NOMO-1 treated with dmso at 0.1 percent for 144 hours (cell line): ENCODE measurements at regions not wholly inside any gene's neighbourhood (a gene's known extent, or its start where the extent isn't known, plus 50 kb on each side); places are given as distances from the start of the nearest gene placed in this dataset.
"Not testable (repeated sequence)": the region's sequence is repeated elsewhere in the genome, so short reads cannot be mapped to it uniquely, and the experiment has no call there.

Experiments
- DNase-seq: peaks from one replicate; lab custom pipeline; 2025; ENCODE audit not compliant: unreplicated experiment; lab: John Stamatoyannopoulos, UW

DNA sequence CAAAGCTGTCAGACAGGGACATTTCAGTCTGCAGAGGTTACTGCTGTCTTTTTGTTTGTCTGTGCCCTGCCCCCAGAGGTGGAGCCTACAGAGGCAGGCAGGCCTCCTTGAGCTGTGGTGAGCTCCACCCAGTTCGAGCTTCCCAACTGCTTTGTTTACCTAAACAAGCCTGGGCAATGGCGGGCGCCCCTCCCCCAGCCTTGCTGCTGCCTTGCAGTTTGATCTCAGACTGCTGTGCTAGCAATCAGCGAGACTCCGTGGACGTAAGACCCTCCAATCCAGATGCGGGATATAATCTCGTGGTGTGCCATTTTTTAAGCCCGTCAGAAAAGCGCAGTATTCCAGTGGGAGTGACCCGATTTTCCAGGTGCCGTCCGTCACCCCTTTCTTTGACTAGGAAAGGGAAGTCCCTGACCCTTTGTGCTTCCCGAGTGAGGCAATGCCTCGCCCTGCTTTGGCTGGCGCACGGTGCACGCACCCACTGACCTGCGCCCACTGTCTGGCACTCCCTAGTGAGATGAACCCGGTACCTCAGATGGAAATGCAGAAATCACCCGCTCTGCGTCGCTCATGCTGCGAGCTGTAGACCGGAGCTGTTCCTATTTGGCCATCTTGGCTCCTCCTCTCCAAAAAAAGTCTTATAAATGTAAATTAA is 54.1 kb upstream of the RIMS1 start:
- not testable (repeated sequence) for DNase-seq
